8988T (cell line): ENCODE measurements at regions not wholly inside any gene's neighbourhood (a gene's known extent, or its start where the extent isn't known, plus 50 kb on each side); places are given as distances from the start of the nearest gene placed in this dataset.
"Not testable (repeated sequence)": the region's sequence is repeated elsewhere in the genome, so short reads cannot be mapped to it uniquely, and the experiment has no call there.

Experiments used
- DNase-seq: peaks from one replicate; pipeline ENCODE4 v3.0.0; 2011

DNA sequence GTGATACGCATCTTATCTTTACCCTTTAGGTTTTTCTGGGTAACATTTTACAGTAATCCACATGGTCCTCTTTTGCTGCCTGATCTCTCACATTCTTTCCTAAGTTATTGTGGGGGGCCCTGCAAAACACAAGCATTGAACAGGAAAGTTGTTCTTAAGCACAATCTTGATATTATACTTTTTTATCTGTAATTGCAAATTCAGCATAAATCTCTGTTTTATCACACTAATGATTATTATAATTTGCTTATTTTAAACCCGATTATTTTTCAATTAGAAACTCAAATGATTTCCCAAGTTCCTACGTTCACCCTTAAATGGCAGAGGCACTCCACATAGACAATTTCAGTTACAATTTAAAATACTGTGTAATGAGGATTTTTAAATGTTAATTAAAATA, 386.0 kb upstream of the GYPC start:
- DNase-seq, result no peak

DNA sequence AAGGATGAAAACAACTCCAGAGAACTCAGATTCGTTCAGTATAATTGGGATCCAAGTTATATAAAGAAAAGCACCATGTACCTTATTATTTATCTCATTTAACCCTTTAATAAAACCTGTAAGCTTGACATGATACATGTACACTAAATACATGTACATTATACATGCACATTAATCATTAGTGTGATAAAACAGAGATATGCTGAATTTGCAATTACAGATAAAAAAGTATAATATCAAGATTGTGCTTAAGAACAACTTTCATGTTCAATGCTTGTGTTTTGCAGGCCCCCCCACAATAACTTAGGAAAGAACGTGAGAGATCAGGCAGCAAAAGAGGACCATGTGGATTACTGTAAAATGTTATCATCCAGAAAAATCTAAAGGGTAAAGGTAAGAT, 385.4 kb upstream of the GYPC start:
- no peak for DNase-seq

DNA sequence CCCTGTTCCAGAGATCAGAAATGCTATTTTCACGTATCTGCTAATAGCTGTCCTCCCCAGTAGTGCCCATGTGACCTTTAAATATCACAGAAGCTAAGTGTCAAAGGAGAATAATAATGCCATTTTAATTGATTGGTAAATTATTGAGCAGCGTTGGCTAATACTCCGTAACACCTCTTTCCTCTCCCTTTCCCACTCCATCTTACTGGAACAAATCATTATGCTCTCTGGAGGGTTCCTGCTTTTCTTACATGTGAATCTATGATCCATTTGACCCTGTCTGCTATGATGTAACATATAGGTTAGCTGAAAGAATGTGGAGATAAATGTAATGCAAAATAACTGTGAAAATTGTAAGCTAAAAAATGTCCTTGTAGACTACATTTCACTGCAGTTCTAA, 383.6 kb upstream of the GYPC start:
- no peak for DNase-seq

DNA sequence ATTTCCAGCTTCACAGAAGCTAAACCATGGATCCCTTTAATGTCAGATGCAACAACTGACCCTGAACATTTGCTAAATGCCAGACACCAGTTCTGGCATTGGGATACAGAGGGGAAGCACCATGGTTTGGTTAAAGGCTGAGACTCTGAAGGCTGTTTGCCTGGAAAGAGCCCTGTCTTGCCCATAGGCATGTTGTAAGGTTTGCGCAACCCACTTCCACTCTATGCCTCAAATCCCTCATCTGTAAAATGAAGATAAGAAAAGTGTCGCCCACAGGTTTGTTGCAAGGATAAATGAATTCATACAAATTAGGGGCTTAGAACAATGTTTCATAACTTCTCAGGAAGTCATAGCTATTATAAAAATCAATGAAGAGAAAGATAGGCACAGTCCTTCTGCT, 380.9 kb upstream of the GYPC start:
- DNase-seq, result no peak

DNA sequence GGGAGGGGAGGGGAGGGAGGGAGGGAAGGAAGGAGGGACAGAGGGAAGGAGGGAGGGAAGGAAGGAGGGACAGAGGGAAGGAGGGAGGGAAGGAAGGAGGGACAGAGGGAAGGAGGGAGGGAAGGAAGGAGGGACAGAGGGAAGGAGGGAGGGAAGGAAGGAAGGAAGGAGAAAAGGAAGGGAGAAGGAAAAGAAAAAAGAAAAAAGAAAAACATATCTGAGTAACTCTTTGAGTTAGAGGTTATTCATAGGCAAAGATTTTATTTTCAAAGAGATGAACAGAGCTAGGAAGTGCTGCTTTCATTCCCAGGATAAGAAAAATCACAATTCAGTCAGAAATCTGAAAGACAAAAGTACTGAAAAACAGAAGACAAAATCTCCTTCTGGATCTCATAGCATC, 379.7 kb upstream of the GYPC start:
- DNase-seq, result not testable (repeated sequence)

DNA sequence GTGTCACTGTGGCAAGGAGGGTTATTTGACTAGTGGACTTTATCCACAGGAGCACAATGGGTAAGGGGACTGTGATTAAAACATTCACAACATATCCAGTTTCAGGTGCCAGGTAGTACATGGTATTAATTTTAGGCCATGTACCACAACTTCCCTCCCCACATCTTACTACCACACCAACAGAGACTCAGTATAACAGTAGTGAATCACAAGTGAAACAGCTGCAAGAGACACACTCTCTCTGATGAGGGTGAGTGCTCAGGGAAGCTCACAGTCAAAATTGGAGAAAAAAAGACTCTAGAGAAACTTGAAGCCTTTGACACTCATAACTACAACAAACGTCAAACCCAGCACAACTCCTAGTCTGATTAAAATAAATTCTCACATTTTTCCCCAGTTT, 367.6 kb upstream of the GYPC start:
- DNase-seq, result no peak

DNA sequence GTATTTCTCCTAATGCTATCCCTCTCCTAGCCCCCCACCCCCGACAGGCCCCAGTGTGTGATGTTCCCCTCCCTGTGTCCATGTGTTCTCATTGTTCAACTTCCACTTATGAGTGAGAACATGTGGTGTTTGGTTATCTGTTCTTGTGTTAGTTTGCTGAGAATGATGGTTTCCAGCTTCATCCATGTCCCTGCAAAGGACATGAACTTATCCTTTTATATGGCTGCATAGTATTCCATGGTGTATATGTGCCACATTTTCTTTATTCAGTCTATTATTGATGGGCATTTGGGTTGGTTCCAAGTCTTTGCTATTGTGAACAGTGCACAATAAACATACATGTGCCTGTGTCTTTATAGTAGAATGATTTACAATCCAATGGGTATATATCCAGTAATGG, 362.0 kb upstream of the GYPC start:
- DNase-seq, result not testable (repeated sequence)

DNA sequence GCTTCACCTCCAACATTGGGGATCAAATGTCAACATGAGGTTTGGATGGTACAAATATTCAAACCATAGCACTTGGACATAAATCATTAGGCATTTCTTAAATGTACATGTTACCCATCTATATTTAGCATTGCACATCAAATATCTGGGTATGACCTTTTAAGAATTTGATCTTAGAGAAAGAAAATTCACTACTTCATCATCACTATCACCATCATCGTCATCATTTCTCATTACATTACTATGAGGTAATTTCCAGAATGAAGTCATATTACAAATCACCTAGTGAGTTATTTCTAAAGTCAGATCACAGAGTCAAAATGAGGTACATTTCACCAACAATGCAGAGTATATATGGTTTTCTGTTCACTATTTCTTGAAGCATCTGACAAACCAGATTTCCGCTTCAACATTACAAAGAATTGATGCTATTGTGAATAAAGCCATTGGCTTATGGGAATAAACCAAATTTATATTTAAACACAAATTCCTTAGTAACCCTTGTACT, 356.4 kb upstream of the GYPC start:
- no peak for DNase-seq

DNA sequence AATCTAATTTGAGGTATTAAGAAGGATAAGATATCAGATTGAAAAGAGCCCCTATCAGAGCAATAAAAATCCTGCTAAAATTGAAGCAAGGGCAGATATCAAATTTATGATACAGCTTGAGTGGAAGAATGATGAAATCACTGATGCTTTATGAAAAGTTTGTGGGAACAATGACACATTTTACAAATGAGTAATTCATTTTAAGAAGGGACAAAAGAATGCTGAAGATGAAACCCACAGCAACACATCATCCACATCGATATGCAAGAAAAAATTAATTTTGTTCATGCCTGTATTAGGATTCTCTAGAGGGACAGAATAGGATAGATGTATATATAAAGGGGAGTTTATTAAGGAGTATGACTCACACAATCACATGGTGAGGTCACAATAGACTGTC, 355.6 kb upstream of the GYPC start:
- DNase-seq, result no peak

DNA sequence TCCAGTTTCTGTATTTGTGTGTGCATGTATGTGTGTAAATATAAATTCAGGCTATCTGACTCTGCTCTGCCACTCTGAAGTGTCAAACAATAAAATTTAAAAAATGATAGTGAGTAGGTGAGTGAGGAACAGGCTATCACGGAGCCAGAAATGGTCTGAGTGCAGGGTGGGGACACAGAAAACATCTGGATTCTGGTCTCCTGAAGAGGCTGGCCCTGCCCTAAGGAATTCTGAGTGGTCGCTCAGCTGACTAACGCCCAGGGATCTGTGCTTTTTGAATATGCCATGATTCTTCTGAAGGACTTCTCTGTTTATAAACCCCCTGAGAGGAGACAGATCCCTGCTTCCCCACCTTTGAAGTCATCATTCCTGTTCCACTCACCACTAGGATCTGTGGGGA, 353.9 kb upstream of the GYPC start:
- no peak for DNase-seq

DNA sequence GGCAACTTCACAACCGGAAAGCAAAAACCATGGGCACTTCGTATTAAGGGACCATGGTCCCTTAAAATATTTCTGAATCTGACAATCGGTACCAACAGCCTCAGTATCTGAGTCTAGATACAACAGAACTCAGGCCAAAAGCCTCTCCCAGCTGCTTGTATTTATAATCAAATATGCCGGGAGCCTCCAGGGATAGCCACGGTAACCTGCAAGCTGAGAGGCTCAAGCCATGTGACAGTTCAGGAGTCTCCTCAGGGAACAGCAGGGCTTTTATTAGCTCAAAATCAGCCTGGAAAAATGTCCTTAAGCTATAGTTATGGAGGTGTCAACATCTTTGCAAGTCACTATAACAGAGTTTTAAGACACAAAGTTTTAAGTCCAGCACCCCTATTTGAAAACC, 352.8 kb upstream of the GYPC start:
- no peak for DNase-seq

DNA sequence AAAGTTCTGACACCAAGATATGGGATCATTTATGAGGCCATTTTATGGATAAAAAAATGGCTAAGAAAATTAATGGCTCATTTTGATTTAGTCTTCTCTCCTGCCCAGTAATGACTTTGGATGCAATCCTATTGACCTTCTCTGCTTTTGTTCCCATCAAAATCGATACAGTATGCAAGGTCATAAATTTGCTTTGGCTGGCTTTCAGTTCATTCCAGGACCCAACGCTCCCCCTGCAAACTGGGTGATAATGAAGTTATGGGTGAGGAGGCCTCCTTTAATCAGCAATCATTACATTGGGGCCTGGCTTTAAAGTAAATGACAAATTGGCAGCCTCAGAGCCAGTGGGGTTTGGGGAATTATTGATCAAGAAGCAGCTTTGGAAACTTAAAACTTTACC, 351.8 kb upstream of the GYPC start:
- no peak for DNase-seq

DNA sequence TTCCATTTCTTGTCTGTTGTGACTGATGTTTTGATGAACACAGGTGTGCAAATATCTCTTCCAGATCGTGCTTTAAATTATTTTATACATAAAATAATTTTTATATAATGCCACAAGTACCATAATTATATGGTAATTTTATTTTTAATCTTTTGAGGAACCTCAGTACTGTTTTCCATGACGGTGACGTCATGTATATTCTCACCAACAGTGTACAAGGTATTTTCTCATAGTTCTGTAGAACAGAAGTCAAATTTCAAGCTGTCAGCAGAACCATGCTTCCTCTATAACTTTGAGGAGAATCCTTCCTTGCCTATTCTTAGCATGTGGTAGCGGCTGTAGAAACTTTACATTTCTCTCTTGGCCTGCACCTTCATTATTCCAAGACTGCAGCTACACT, 349.4 kb upstream of the GYPC start:
- DNase-seq, result no peak

DNA sequence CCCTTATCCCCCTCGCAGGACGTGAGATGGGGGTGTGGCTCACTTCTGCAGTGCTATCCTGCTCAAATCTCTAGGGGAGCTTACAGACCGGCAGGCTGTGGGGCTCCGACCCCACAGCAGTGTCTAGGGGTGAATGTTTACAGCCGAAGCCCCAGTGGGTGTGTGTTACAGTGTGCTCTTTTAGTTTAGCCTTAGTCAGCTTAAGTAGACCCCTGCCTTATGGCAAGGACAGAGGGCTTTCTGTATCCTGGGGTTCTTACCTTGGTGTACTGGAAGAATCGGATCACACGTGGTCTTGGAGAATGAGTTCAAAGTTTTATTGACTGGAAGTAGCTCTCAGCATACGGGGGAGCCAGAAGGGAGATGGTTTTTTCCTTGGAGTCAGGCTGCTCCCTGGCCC, 348.2 kb upstream of the GYPC start:
- DNase-seq, result no peak

DNA sequence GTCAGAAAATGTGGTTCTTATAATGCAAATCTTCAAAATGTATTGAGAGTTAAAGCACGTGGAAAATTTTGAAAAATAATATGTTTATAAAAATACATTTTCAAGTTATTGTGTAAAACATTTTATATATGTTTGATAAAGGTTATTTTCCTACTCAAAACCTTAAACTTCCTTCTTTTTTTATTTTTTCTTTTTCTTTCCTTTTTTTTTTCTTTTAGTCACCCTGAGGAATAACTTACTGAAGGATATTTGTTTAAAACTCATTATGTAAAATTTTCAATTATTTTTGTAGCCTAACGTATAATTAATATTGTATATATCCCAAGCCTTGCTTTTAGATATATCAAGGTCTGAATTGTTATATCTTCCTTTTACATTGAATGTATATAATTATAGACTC, 346.8 kb upstream of the GYPC start:
- DNase-seq, result no peak

DNA sequence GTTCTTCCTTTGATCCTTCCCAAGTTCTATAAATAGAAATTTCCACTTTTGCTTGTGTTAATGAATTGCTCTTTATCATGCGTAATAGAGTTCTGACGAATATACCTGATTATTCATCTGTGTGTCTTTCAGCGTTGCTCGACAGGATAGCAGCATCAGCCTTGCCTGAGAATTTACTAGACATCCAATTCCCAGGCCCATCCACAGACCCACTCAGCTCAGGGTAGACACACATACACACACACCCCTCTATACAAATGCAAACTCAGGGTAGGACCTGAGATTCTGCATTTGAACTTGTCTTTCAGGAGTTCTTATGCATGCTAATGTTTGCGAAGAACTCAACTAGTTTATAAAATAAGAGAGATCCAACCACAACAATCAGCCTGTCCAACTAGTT, 343.4 kb upstream of the GYPC start:
- no peak for DNase-seq

DNA sequence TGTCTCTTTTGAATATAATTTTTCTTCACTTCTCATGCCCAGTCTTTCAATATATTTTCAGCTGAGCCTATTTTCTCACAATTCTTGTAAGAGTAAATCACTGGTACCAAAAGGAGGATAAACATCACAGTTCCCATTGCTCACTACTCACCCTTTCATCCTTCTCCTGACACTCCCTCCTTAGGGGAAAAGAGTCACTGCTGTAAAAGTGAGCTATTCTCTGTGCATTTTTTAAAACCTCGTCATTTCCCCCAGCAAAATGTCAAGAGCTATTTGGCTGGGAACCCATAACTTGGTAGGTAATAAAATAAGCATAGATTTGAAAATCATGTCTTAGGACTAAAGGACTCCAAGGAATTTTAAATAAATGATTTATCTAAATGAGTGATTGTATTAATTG, 340.1 kb upstream of the GYPC start:
- DNase-seq, result no peak

DNA sequence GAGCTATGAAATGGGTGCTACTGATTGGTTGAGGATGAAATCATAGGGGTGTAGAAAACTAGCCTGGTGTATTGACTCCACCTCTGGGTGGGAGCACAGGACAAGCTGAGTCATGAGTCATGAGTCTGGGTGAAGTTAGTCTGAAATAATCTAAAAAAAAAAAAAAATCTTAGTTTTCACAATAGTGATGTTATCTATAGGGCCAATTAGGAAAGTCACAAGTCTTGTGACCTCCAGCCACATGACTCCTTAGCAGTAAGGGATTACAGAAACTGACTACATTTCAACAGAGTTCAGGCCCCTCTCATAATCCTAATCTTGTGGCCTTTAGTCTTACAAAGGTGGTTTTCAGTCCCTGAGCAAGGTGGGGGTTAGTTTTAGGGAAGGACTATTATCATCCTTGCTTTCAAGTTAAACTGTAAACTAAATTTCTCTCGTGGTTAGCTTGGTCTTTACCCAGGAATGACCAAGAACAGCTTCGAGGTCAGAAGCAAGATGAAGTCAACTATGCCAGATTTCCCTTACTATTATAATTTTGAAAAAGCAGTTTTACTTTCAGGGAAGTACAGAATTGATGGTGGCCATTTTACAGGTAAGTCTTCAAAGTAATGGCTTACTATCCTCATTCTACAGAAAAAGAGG, 338.0 kb upstream of the GYPC start:
- DNase-seq, result no peak

DNA sequence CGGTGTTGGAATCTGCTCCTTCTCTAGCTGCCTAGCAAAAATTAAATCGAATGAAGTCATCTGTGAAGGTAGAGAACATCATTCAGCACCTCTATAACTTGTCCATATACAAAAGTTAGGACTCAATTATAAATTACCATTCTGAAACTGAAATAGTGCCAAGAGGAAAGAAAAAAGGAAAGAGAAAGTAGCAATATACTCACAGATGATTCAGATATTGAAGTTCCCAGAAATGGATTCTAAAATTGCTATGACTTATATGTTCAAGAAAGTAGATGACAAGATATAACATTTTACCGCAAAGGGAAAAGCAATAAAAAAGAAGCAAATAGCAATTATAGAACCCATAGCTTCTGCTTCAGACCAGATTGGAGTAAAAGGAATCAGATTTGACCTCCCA, 333.6 kb upstream of the GYPC start:
- no peak for DNase-seq

DNA sequence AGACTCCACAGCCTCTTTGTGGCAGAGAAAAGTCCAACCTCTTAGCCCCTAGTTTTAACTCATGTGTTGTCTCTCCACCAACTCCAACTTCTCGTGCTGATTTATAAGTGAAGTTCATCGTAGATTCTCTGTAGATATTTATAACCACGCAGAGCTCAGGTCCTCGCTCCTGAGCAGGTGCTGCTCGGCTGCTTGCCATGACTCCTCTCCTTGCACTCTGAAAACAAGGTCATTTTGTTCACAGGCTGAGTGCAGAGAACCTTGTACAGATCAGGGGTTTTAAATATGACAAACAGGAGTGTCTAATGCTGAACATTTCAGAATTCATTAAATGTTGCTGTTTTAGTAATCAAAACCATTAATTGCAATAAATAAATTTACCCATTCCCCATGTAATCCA, 330.8 kb upstream of the GYPC start:
- DNase-seq, result no peak

DNA sequence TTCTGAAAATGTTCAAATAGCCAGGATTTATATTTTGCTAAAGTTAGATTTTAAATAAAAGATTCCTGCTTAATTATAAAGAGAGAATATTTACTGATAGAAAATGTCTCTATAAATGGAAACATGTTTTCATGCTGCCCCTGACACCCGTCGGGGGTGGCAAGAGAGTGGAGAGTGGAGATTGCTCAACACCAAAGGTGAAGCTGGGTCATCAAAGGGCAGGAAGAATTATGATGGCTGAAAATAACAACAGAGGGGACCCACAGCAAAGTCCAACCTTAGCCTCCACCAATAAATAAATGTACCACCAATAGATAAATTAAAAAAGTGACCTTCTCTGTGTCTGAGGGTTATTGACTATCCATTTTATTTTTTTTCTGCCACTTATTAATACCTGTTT, 326.8 kb upstream of the GYPC start:
- DNase-seq, result no peak

DNA sequence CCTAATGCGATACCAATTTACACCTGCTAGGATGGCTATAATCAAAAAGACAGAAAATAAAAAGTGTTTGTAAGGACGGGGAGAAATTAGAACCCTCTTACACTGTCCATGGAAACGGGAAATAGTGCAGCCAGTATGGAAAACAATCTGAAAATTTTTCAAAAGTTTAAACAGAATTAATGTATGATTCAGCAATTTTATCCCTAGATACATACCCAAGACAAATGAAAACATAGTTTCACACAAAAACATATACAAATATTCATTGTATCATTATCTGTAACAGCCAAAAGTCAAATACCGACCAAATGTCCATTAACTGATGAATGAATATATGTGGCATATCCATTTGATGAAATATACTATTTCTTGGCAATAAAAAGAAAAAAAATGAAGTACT, 313.5 kb upstream of the GYPC start:
- no peak for DNase-seq

DNA sequence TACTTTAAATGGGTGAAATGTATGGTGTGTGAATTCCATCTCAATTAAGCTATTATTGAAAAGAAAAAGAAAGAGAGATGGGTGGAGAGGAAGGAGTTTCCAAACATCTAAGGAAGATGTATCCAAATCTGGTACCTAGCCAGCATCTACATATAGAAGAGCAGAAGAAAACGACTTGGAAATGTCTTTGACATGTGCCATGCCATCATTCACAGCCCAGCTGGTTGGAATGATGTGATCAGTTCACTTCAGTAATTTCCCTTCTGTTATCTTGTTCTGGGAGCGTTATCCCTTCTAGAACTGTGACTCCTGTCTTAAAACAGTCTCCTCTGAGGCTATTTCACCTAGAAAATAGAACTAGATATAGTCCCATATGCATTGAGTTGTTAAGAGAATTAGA, 312.8 kb upstream of the GYPC start:
- no peak for DNase-seq

DNA sequence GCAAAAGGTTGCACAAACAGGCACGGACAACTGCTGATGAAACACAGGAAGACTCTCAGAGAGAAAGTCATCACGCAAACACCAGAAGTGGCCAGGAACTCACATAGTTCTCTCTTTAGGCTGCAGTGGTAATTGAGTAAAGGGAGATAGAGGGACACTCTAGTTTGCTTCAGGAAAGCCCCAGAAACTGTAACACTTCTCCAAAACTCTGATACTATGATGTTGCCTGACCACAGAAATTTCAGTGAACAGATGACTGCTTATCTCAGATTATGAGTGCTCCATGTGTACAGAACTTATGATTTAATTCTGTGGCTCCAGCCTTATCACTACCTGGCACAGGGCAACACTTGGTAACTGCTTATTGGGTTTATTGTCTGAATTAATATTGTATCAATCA, 311.5 kb upstream of the GYPC start:
- DNase-seq, result no peak

DNA sequence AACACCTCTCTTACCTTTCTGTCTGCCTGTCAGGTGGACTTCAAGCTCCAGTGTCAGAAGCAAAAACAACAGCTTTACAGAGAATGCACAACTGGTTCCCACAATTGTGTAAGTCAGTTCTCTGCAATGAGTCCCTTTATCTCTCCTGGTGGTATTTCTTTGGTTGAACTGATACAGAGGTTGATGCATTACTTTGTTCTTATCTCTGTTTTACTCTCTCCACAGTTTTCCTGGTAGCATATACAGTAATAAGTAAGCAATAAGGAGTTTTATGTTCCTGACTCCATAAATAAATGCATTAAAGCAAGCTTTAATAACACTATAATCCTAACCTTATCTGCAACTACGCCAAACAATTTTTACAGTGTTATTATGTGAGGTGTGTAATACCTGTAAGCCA, 310.3 kb upstream of the GYPC start:
- DNase-seq, result no peak

DNA sequence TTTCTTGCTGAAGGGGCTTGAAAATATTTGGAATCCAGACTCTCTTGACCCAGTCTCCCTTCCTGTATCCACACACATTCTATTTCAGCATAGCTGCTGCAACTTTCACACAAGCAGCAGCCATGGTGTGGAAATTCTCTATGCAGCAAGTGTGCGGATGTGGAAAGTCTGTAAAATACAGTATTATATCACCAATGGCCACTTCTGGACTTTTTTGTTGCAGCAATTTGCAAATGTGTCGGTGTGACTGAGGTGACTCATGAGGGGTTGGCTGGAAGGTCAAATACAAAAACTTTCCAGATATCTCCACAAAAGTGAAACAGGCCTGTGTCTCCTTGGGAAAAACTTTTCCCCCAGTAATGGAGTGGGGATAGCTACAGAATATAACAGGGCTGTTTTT, 299.3 kb upstream of the GYPC start:
- no peak for DNase-seq
